ENCODE measurements at regions not wholly inside any gene's neighbourhood (a gene's known extent, or its start where the extent isn't known, plus 50 kb on each side); places are given as distances from the start of the nearest gene placed in this dataset.

DNA sequence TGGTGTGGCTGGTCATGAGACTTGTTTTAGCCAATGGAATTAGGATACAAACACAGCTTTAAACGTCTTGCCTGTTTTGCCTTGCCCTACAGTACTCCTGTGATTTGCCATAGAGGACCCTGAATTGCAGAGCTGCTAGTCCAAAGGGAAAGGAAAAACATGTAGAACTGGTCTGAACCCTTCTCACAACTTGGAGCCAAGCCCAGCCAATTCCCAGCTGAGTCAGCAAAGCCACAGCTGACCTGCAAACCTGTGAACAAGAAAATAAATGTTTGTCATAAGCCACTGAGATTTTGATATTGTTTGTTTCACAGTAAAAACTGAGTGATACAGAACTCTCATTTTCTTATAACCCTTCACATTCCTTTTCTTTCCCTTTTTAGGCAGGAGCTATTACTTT lies 360.5 kb upstream of the API5 start:
- no peaks in the 10 kb centered on the region for H3K27me3 Mint-ChIP-seq (ENCODE audit: low read depth, unreplicated experiment)
- no peak for TF ChIP-seq EZH2 (IDR thresholded peaks at IDR 0.05; ENCODE audit: insufficient read depth, low read length)
- no peaks in the 10 kb centered on the region for H3K4me1 Mint-ChIP-seq (ENCODE audit: low read depth, unreplicated experiment)

DNA sequence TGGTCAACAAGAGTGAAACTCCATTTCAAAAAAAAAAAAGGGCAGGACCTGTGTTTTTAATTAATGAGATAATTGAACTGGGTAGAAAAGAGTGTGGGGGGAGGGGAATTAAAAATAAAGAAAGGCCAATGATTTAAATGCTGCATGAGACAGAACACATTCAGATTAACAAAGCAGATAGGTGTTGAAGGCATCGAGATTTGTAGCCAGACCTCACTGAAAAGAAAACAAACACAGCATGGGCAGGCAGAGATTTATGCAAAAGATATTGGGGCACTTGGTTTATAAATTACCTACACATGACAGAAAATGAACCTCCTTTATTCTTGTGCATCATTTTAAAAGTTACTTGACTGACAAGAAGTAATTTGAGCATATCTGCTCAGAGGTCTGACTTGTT lies 354.0 kb upstream of the API5 start:
- no peak overlapping the region for H3K4me3 Mint-ChIP-seq (ENCODE audit: unreplicated experiment)
- Histone ChIP-seq H4K20me1 (ENCODE audit: insufficient read depth, low read length) (no peaks in the 10 kb centered on the region), H3K27ac (ENCODE audit: low read depth, low read length) (no peak overlapping the region), H3K4me3 (ENCODE audit: insufficient read depth, low read depth, low read length) (no peak overlapping the region), H3K79me2 (ENCODE audit: insufficient read depth, low read length) (no peaks in the 10 kb centered on the region), H2AFZ (ENCODE audit: low read depth, low read length) (no peak overlapping the region), H3K36me3 (ENCODE audit: insufficient read depth, low read length) (no peaks in the 10 kb centered on the region), H3K9ac (ENCODE audit: low read length) (no peak overlapping the region), H3K9me3 (ENCODE audit: insufficient read depth, low read depth, low read length) (no peaks in the 10 kb centered on the region), H3K27me3 (ENCODE audit: insufficient read depth, low read length) (no peaks in the 10 kb centered on the region), H3K4me2 (ENCODE audit: low read length) (no peak overlapping the region), H3K4me1 (ENCODE audit: insufficient read depth, low read length) (no peaks in the 10 kb centered on the region)
- no peak for TF ChIP-seq EZH2 (IDR thresholded peaks at IDR 0.05; ENCODE audit: insufficient read depth, low read length)
- TF ChIP-seq, protein P1, sequence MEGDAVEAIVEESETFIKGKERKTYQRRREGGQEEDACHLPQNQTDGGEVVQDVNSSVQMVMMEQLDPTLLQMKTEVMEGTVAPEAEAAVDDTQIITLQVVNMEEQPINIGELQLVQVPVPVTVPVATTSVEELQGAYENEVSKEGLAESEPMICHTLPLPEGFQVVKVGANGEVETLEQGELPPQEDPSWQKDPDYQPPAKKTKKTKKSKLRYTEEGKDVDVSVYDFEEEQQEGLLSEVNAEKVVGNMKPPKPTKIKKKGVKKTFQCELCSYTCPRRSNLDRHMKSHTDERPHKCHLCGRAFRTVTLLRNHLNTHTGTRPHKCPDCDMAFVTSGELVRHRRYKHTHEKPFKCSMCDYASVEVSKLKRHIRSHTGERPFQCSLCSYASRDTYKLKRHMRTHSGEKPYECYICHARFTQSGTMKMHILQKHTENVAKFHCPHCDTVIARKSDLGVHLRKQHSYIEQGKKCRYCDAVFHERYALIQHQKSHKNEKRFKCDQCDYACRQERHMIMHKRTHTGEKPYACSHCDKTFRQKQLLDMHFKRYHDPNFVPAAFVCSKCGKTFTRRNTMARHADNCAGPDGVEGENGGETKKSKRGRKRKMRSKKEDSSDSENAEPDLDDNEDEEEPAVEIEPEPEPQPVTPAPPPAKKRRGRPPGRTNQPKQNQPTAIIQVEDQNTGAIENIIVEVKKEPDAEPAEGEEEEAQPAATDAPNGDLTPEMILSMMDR (IDR thresholded peaks at IDR 0.05; ENCODE audit: insufficient read depth, low read depth, low read length), result no peak
- H3K27ac Mint-ChIP-seq (ENCODE audit: unreplicated experiment), result no peak overlapping the region
- DNase-seq (ENCODE audit: low read depth) (no peak), FAIRE-seq (no peak)
- H3K36me3 Mint-ChIP-seq (ENCODE audit: low read depth, unreplicated experiment), result no peaks in the 10 kb centered on the region
- H3K4me1 Mint-ChIP-seq (ENCODE audit: low read depth, unreplicated experiment), result no peaks in the 10 kb centered on the region
- no peaks in the 10 kb centered on the region for H3K27me3 Mint-ChIP-seq (ENCODE audit: low read depth, unreplicated experiment)
- H3K9me3 Mint-ChIP-seq (ENCODE audit: unreplicated experiment), result peaks cover 2% of the 10 kb centered on the region

More for the DNA sequence above, 360.5 kb upstream of the API5 start:
- Histone ChIP-seq H3K27ac (ENCODE audit: low read depth, low read length) (no peak overlapping the region), H3K9me3 (ENCODE audit: insufficient read depth, low read depth, low read length) (no peaks in the 10 kb centered on the region), H3K4me2 (ENCODE audit: low read length) (no peak overlapping the region), H3K27me3 (ENCODE audit: insufficient read depth, low read length) (no peaks in the 10 kb centered on the region), H4K20me1 (ENCODE audit: insufficient read depth, low read length) (no peaks in the 10 kb centered on the region), H3K4me3 (ENCODE audit: insufficient read depth, low read depth, low read length) (no peak overlapping the region), H3K79me2 (ENCODE audit: insufficient read depth, low read length) (no peaks in the 10 kb centered on the region), H2AFZ (ENCODE audit: low read depth, low read length) (no peak overlapping the region), H3K4me1 (ENCODE audit: insufficient read depth, low read length) (no peaks in the 10 kb centered on the region), H3K9ac (ENCODE audit: low read length) (no peak overlapping the region), H3K36me3 (ENCODE audit: insufficient read depth, low read length) (no peaks in the 10 kb centered on the region)
- H3K9me3 Mint-ChIP-seq (ENCODE audit: unreplicated experiment), result peaks cover 4% of the 10 kb centered on the region
- no peaks in the 10 kb centered on the region for H3K36me3 Mint-ChIP-seq (ENCODE audit: low read depth, unreplicated experiment)
- FAIRE-seq (no peak), DNase-seq (ENCODE audit: low read depth) (no peak)
- H3K4me3 Mint-ChIP-seq (ENCODE audit: unreplicated experiment), result no peak overlapping the region
- no peak overlapping the region for H3K27ac Mint-ChIP-seq (ENCODE audit: unreplicated experiment)

DNA sequence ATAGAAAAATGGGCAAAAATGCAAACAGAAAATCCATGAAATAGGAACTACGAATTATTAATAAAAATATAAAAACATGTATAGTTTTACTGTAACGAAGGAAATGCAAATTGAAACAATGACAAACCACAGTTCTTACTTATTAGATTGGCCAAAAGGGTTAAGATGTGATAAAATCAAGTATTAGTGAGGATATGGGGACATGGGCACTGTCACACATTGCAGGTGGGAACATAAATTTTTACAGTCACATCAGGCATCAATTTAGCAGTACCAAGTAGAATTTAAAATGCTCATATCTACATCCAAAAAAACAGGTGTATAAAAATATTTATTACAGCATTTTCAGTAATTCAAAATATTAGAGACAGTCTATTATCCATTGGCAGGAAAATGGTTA lies 353.2 kb upstream of the API5 start:
- Mint-ChIP-seq H3K4me1 (ENCODE audit: low read depth, unreplicated experiment) (no peaks in the 10 kb centered on the region), H3K4me3 (ENCODE audit: unreplicated experiment) (no peak overlapping the region), H3K27me3 (ENCODE audit: low read depth, unreplicated experiment) (no peaks in the 10 kb centered on the region), H3K9me3 (ENCODE audit: unreplicated experiment) (peaks cover 2% of the 10 kb centered on the region), H3K27ac (ENCODE audit: unreplicated experiment) (no peak overlapping the region), H3K36me3 (ENCODE audit: low read depth, unreplicated experiment) (no peaks in the 10 kb centered on the region)
- no peak overlapping the region for H3K9ac ChIP-seq (ENCODE audit: low read length)
- H3K27me3 ChIP-seq (ENCODE audit: insufficient read depth, low read length), result no peaks in the 10 kb centered on the region
- no peak overlapping the region for H3K4me3 ChIP-seq (ENCODE audit: insufficient read depth, low read depth, low read length)
- no peak overlapping the region for H3K4me2 ChIP-seq (ENCODE audit: low read length)
- no peaks in the 10 kb centered on the region for H3K4me1 ChIP-seq (ENCODE audit: insufficient read depth, low read length)
- no peaks in the 10 kb centered on the region for H4K20me1 ChIP-seq (ENCODE audit: insufficient read depth, low read length)
- no peaks in the 10 kb centered on the region for H3K9me3 ChIP-seq (ENCODE audit: insufficient read depth, low read depth, low read length)
- no peak for DNase-seq (ENCODE audit: low read depth)
- no peaks in the 10 kb centered on the region for H3K79me2 ChIP-seq (ENCODE audit: insufficient read depth, low read length)
- H2AFZ ChIP-seq (ENCODE audit: low read depth, low read length), result no peak overlapping the region
- no peak for TF ChIP-seq EZH2 (IDR thresholded peaks at IDR 0.05; ENCODE audit: insufficient read depth, low read length)
- TF ChIP-seq, protein P1 (IDR thresholded peaks at IDR 0.05; ENCODE audit: insufficient read depth, low read depth, low read length), result no peak
- no peak overlapping the region for H3K27ac ChIP-seq (ENCODE audit: low read depth, low read length)
- no peaks in the 10 kb centered on the region for H3K36me3 ChIP-seq (ENCODE audit: insufficient read depth, low read length)
- FAIRE-seq, result no peak
